Subcutaneous abdominal adipose tissue (tissue), 5 donors: ENCODE measurements at regions not wholly inside any gene's neighbourhood (a gene's known extent, or its start where the extent isn't known, plus 50 kb on each side); places are given as distances from the start of the nearest gene placed in this dataset.
"Not testable (repeated sequence)": the region's sequence is repeated elsewhere in the genome, so short reads cannot be mapped to it uniquely, and the experiment has no call there.

Experiments used
- H3K27ac ChIP-seq: one replicate; pipeline ENCODE4 v1.7.0; 2013; ENCODE audit warnings: low read depth, mild to moderate bottlenecking, inconsistent platforms, low read length, moderate library complexity
- H3K27me3 ChIP-seq, 5 donors: one replicate each; pipeline ENCODE4 v1.7.0; 2013; ENCODE audit warnings: low read length in 5 of 5, inconsistent platforms in 1 of 5; ENCODE audit not compliant: control insufficient read depth in 5 of 5, insufficient read depth in 4 of 5
- H3K36me3 ChIP-seq, 5 donors: one replicate each; pipeline ENCODE4 v1.7.0; 2013; ENCODE audit warnings: low read length in 5 of 5; ENCODE audit not compliant: control insufficient read depth in 5 of 5, insufficient read depth in 5 of 5
- H3K4me1 ChIP-seq, 5 donors: one replicate each; pipeline ENCODE4 v1.7.0; 2013; ENCODE audit warnings: low read length in 5 of 5, mild to moderate bottlenecking in 3 of 5, moderate library complexity in 1 of 5; ENCODE audit not compliant: control insufficient read depth in 5 of 5, insufficient read depth in 5 of 5
- H3K4me3 ChIP-seq, 5 donors: one replicate each; pipeline ENCODE4 v1.7.0; 2013; ENCODE audit warnings: low read length in 5 of 5, low read depth in 1 of 5
- H3K9ac ChIP-seq, 5 donors: one replicate each; pipeline ENCODE4 v1.7.0; 2013; ENCODE audit warnings: low read length in 5 of 5, mild to moderate bottlenecking in 4 of 5, moderate library complexity in 3 of 5
- H3K9me3 ChIP-seq, 5 donors: one replicate each; pipeline ENCODE4 v1.7.0; 2013; ENCODE audit warnings: low read length in 5 of 5; ENCODE audit not compliant: control insufficient read depth in 5 of 5
- donor health status: healthy.
- donor health status: healthy.
- donor health status: healthy.
- donor health status: healthy.
- donor health status: healthy.

GRCh38 chr18:68186039-68186438 lies 528.9 kb downstream of the TMX3 start:
- Histone ChIP-seq H3K9ac (no peak overlapping the region), H3K27me3 (no peaks in the 10 kb centered on the region), H3K4me1 (peaks cover 0 to 24% (median 13%) of the 10 kb centered on the region in 5 donors), H3K4me3 (no peak overlapping the region), H3K9me3 (no peaks in the 10 kb centered on the region), H3K27ac (no peak overlapping the region), H3K36me3 (no peaks in the 10 kb centered on the region)

GRCh38 chr18:68181956-68182355 lies 533.0 kb downstream of the TMX3 start:
- H3K27ac ChIP-seq: no peak overlapping the region
- no peaks in the 10 kb centered on the region for H3K9me3 ChIP-seq
- H3K36me3 ChIP-seq: no peaks in the 10 kb centered on the region
- no peak overlapping the region for H3K9ac ChIP-seq
- H3K4me3 ChIP-seq: no peak overlapping the region
- no peaks in the 10 kb centered on the region for H3K27me3 ChIP-seq
- H3K4me1 ChIP-seq: peaks cover 0 to 37% (median 13%) of the 10 kb centered on the region in 5 donors

GRCh38 chr18:68179811-68180210 lies 535.1 kb downstream of the TMX3 start:
- Histone ChIP-seq H3K27ac (no peak overlapping the region), H3K4me3 (no peak overlapping the region), H3K36me3 (no peaks in the 10 kb centered on the region), H3K9ac (no peak overlapping the region), H3K4me1 (peaks cover 0 to 37% (median 13%) of the 10 kb centered on the region in 5 donors), H3K9me3 (no peaks in the 10 kb centered on the region), H3K27me3 (no peaks in the 10 kb centered on the region)

DNA sequence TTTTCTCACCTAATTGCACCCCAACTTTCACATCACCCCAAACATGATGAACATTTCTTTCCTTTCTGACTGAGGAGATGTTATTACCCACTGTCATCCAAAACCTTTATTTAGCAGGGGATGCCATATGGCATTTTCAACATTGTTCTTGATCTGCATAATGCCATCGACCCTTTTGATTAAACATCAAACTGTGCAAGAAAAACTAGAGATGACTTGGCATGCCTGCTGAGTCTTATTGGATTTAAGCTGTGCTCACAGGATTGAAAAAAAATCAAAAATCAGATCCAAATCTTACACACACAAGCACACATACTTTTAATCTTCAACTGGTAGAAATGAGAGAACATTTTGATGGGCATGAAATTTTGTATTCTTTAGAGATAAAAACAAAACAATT lies 536.0 kb downstream of the TMX3 start:
- H3K9me3 ChIP-seq: peaks cover 0 to 3% (median 0%) of the 10 kb centered on the region in 5 donors
- H3K27ac ChIP-seq: no peak overlapping the region
- H3K4me1 ChIP-seq: peaks cover 0 to 37% (median 13%) of the 10 kb centered on the region in 5 donors
- no peak overlapping the region for H3K4me3 ChIP-seq
- no peak overlapping the region for H3K9ac ChIP-seq
- no peaks in the 10 kb centered on the region for H3K27me3 ChIP-seq
- no peaks in the 10 kb centered on the region for H3K36me3 ChIP-seq

DNA sequence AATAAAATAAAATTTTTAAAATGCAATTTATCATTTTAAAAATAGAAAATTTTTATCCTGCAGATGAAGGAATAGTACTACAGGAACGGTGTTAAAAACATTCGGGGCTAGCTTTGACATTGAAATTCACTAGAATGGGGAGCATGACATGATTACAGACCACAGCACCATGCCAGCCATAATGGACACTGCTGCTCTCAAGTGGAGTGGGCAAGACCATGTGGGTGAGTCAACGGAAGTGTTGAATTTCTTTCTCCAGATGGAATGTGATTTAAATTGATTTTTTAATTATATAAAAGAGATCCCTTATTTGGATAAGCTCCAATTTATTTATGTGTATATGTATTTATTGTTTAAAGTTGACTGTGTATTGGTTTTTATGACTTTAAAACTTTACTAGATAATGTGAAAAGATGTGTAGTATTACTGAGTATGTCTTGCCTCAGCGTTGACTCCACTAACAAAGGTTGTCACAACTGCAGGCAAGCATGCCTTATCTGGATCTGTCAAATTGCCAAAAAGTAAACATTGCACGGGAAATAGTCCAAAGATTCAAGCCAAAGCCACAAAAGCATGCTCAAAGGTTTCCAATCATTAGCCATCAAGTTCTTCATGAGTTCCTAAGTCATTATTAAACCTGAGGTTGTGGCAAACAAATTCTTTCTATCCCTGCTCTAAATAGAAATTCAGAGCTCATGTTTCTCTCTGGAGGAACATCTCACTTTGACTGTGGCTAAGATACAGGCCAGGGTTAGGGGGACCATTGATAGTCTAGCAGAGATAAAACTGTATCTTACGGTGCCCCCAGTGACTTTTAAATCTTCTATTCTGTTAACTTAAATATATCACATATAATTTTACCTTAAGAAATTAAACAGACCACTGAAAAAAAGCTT lies 536.9 kb downstream of the TMX3 start:
- H3K4me3 ChIP-seq: no peak overlapping the region
- peaks cover 0 to 33% (median 10%) of the 10 kb centered on the region in 5 donors for H3K4me1 ChIP-seq
- H3K36me3 ChIP-seq: no peaks in the 10 kb centered on the region
- H3K9me3 ChIP-seq: peaks cover 0 to 3% (median 0%) of the 10 kb centered on the region in 5 donors
- H3K27me3 ChIP-seq: no peaks in the 10 kb centered on the region
- H3K27ac ChIP-seq: no peak overlapping the region
- H3K9ac ChIP-seq: no peak overlapping the region

DNA sequence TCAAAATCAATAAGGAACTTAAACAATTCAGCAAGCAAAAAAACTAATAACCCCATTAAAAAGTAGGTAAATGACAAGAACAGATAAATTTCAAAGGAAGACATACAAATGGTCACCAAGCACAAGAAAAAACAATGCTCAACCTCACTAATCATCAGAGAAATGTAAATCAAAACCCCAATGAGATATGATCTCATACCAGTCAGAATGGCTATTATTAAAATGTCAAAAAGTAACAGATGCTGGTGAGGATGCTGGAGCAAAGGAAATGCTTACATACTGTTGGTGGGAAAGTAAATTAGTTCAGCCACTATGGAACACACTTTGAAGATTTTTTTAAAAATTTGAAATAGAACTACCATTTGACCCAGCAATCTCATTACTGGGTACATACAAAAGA lies 538.0 kb downstream of the TMX3 start:
- Histone ChIP-seq H3K36me3 (no peaks in the 10 kb centered on the region), H3K9me3 (peaks cover 0 to 3% (median 0%) of the 10 kb centered on the region in 5 donors), H3K9ac (no peak overlapping the region), H3K4me3 (no peak overlapping the region), H3K27ac (no peak overlapping the region), H3K4me1 (peaks cover 0 to 21% (median 5%) of the 10 kb centered on the region in 5 donors), H3K27me3 (no peaks in the 10 kb centered on the region)

GRCh38 chr18:68172842-68173549 lies 541.9 kb downstream of the TMX3 start:
- Histone ChIP-seq H3K9ac (no peak overlapping the region), H3K4me1 (peaks cover 0 to 3% (median 0%) of the 10 kb centered on the region in 5 donors), H3K27me3 (no peaks in the 10 kb centered on the region), H3K27ac (no peak overlapping the region), H3K9me3 (peaks cover 0 to 3% (median 0%) of the 10 kb centered on the region in 5 donors), H3K36me3 (no peaks in the 10 kb centered on the region), H3K4me3 (no peak overlapping the region)

DNA sequence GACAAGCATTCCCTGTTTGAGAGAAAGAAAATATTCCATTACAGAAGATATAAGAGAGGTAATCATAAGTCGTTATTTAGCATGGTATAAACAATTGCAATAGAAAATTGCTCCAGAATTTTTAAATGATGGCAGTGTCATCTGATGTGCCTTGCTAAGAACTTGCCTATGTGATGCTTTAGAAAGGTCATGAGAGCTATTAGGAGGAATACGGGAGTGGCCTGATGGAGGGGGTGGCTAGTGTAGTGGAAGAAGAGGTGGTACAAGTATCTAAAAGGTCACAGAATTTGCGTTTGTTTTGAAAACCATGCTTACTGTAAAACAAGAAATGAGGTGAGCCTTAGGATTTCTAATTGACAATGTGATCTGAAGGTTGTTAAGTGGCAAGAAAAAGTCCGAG lies 550.0 kb downstream of the TMX3 start:
- no peaks in the 10 kb centered on the region for H3K36me3 ChIP-seq
- no peak overlapping the region for H3K27ac ChIP-seq
- no peaks in the 10 kb centered on the region for H3K27me3 ChIP-seq
- H3K9ac ChIP-seq: no peak overlapping the region
- H3K4me3 ChIP-seq: no peak overlapping the region
- peaks cover 0 to 5% (median 0%) of the 10 kb centered on the region in 5 donors for H3K9me3 ChIP-seq
- H3K4me1 ChIP-seq: no peaks in the 10 kb centered on the region

- H3K9ac ChIP-seq, H3K27ac ChIP-seq, H3K4me3 ChIP-seq, H3K36me3 ChIP-seq, H3K9me3 ChIP-seq, H3K27me3 ChIP-seq, H3K4me1 ChIP-seq: not testable (repeated sequence)
Measured at GRCh38 chr18:68153821-68154220, 561.1 kb downstream of the TMX3 start.

- Histone ChIP-seq H3K36me3 (no peaks in the 10 kb centered on the region), H3K4me3 (no peak overlapping the region), H3K9ac (no peak overlapping the region), H3K27ac (no peak overlapping the region), H3K27me3 (no peaks in the 10 kb centered on the region), H3K4me1 (peaks cover 0 to 9% (median 0%) of the 10 kb centered on the region in 5 donors), H3K9me3 (peaks cover 0 to 2% (median 0%) of the 10 kb centered on the region in 5 donors)
Measured at GRCh38 chr18:68152770-68153169, 562.1 kb downstream of the TMX3 start.
